IPS-20b (cell line): ENCODE measurements at regions not wholly inside any gene's neighbourhood (a gene's known extent, or its start where the extent isn't known, plus 50 kb on each side); places are given as distances from the start of the nearest gene placed in this dataset.

Experiments
- H3K27ac ChIP-seq: one replicate; pipeline ENCODE4 v1.5.1; 2013; ENCODE audit warnings: low read length
- H3K27me3 ChIP-seq: 2 replicates; pipeline ENCODE4 v1.6.1; 2013; ENCODE audit warnings: mild to moderate bottlenecking, low read length, inconsistent platforms; ENCODE audit not compliant: insufficient read depth
- H3K36me3 ChIP-seq: 2 replicates; pipeline ENCODE4 v1.6.1; 2013; ENCODE audit warnings: low read depth, mild to moderate bottlenecking, inconsistent platforms, low read length, moderate library complexity; ENCODE audit not compliant: insufficient read depth
- H3K4me1 ChIP-seq: 2 replicates; pipeline ENCODE4 v1.6.1; 2013; ENCODE audit warnings: mild to moderate bottlenecking, control low read depth, inconsistent platforms, low read length, moderate library complexity; ENCODE audit not compliant: insufficient read depth
- H3K4me3 ChIP-seq: 2 replicates; pipeline ENCODE4 v1.5.1; 2013; ENCODE audit warnings: mild to moderate bottlenecking, low read length, inconsistent platforms
- H3K9ac ChIP-seq: 2 replicates; pipeline ENCODE4 v1.6.1; 2013; ENCODE audit warnings: low read depth, mild to moderate bottlenecking, inconsistent platforms, low read length, moderate library complexity
- H3K9me3 ChIP-seq: 2 replicates; pipeline ENCODE4 v1.6.1; 2013; ENCODE audit warnings: mild to moderate bottlenecking, low read depth, low read length, inconsistent platforms; ENCODE audit not compliant: insufficient read depth

GRCh38 chr4:1578251-1578773 lies 105.8 kb downstream of the FAM53A start:
- Histone ChIP-seq H3K27ac (no peak overlapping the region), H3K9ac (no peak overlapping the region), H3K27me3 (peaks cover 24% of the 10 kb centered on the region), H3K4me3 (peak overlapping the region; percentile 50; the same call in 1 of the 2 replicates), H3K4me1 (peaks cover 3% of the 10 kb centered on the region; the same call in 1 of the 2 replicates), H3K36me3 (no peaks in the 10 kb centered on the region), H3K9me3 (no peaks in the 10 kb centered on the region)

- H3K4me3 ChIP-seq: peak overlapping the region; percentile 50; the same call in 1 of the 2 replicates
- no peaks in the 10 kb centered on the region for H3K9me3 ChIP-seq
- H3K4me1 ChIP-seq: peaks cover 4% of the 10 kb centered on the region; the same call in 1 of the 2 replicates
- H3K27ac ChIP-seq: no peak overlapping the region
- no peak overlapping the region for H3K9ac ChIP-seq
- H3K36me3 ChIP-seq: no peaks in the 10 kb centered on the region
- peaks cover 29% of the 10 kb centered on the region for H3K27me3 ChIP-seq
Measured at GRCh38 chr4:1577822-1578217, 106.3 kb downstream of the FAM53A start.

- Histone ChIP-seq H3K36me3 (no peaks in the 10 kb centered on the region), H3K9me3 (no peaks in the 10 kb centered on the region)
Measured at GRCh38 chr4:1576961-1577821, 106.9 kb downstream of the FAM53A start.

GRCh38 chr4:1576304-1576960 lies 107.7 kb downstream of the FAM53A start:
- peaks cover 12% of the 10 kb centered on the region; the same call in 1 of the 2 replicates for H3K4me1 ChIP-seq
- H3K9ac ChIP-seq: no peak overlapping the region
- H3K27ac ChIP-seq: no peak overlapping the region
- H3K36me3 ChIP-seq: no peaks in the 10 kb centered on the region
- H3K9me3 ChIP-seq: no peaks in the 10 kb centered on the region
- H3K4me3 ChIP-seq: no peak overlapping the region
- H3K27me3 ChIP-seq: peaks cover 29% of the 10 kb centered on the region

More at GRCh38 chr4:1576961-1577821, 106.9 kb downstream of the FAM53A start:
- Histone ChIP-seq H3K4me3 (no peak overlapping the region), H3K27ac (no peak overlapping the region), H3K27me3 (peaks cover 29% of the 10 kb centered on the region), H3K4me1 (peaks cover 10% of the 10 kb centered on the region; the same call in 1 of the 2 replicates), H3K9ac (no peak overlapping the region)

- Histone ChIP-seq H3K4me3 (no peak overlapping the region), H3K9me3 (no peaks in the 10 kb centered on the region), H3K9ac (no peak overlapping the region), H3K27ac (no peak overlapping the region), H3K4me1 (peaks cover 12% of the 10 kb centered on the region; the same call in 1 of the 2 replicates), H3K36me3 (no peaks in the 10 kb centered on the region), H3K27me3 (peaks cover 35% of the 10 kb centered on the region)
Measured at GRCh38 chr4:1575418-1576303, 108.5 kb downstream of the FAM53A start.

- H3K4me3 ChIP-seq: no peak overlapping the region
- no peak overlapping the region for H3K9ac ChIP-seq
- peaks cover 35% of the 10 kb centered on the region for H3K27me3 ChIP-seq
- H3K9me3 ChIP-seq: no peaks in the 10 kb centered on the region
- no peaks in the 10 kb centered on the region for H3K36me3 ChIP-seq
- H3K27ac ChIP-seq: no peak overlapping the region
- peaks cover 12% of the 10 kb centered on the region; the same call in 1 of the 2 replicates for H3K4me1 ChIP-seq
Measured at GRCh38 chr4:1574601-1575417, 109.3 kb downstream of the FAM53A start.

GRCh38 chr4:1573830-1574459 lies 110.2 kb downstream of the FAM53A start:
- peaks cover 12% of the 10 kb centered on the region; the same call in 1 of the 2 replicates for H3K4me1 ChIP-seq
- no peaks in the 10 kb centered on the region for H3K36me3 ChIP-seq

GRCh38 chr4:1572964-1573720 lies 111.0 kb downstream of the FAM53A start:
- no peak overlapping the region for H3K27ac ChIP-seq
- no peak overlapping the region for H3K4me3 ChIP-seq
- H3K36me3 ChIP-seq: no peaks in the 10 kb centered on the region
- H3K9me3 ChIP-seq: no peaks in the 10 kb centered on the region
- H3K4me1 ChIP-seq: peaks cover 11% of the 10 kb centered on the region; the same call in 1 of the 2 replicates
- H3K9ac ChIP-seq: no peak overlapping the region
- peaks cover 25% of the 10 kb centered on the region for H3K27me3 ChIP-seq

More at GRCh38 chr4:1573830-1574459, 110.2 kb downstream of the FAM53A start:
- no peaks in the 10 kb centered on the region for H3K9me3 ChIP-seq
- no peak overlapping the region for H3K4me3 ChIP-seq
- no peak overlapping the region for H3K9ac ChIP-seq
- no peak overlapping the region for H3K27ac ChIP-seq
- peaks cover 29% of the 10 kb centered on the region for H3K27me3 ChIP-seq

- Histone ChIP-seq H3K4me3 (peak overlapping the region; percentile 29; the same call in 1 of the 2 replicates), H3K9ac (peak overlapping the region; percentile 52; the same call in 1 of the 2 replicates), H3K27me3 (peaks cover 19% of the 10 kb centered on the region), H3K27ac (no peak overlapping the region), H3K36me3 (no peaks in the 10 kb centered on the region), H3K9me3 (no peaks in the 10 kb centered on the region), H3K4me1 (peaks cover 9% of the 10 kb centered on the region; the same call in 1 of the 2 replicates)
Measured at GRCh38 chr4:1572521-1572920, 111.6 kb downstream of the FAM53A start.
